ENCODE measurements at regions not wholly inside any gene's neighbourhood (a gene's known extent, or its start where the extent isn't known, plus 50 kb on each side); places are given as distances from the start of the nearest gene placed in this dataset.

DNA sequence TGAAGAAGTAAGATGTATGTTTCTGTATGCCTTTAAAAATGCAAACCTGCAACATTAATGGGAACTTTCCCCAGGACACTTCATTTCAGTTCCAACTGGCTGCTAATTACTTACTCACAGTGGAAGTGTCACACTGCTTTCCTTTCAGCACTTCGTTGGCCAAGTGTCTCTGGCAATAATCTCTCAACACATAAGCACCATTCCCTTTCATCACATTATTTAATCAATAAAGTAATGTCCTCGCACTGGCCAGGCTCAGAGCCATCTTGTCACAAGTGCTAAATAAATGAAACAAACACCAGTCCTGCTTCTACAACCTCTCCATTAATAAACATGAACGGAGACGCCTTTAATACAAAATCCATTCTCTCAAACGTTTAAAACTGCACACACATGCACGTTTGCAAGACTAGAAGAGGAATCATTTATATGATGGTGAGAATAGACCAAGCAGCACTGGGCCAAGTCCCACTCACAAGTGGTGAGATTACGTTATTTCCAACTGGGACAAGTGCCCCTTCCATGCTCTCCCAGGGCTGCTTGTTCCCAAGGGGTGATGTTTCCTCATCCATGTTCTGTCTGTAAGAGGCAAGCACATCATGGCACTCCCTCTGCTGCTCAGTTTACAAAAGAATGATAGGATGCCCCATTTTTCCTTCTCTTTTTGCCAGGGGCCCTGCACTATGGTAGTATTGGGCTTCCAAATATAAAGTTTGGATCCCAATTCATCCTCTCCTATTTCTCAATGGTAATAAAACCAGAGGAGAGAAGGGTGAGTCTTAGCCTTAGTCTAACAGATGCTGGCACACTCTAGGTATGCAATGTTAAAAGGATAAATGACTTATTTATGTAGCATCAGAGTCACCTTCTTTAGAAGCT, 56.8 kb upstream of the ETAA1 start:
- DNase-seq (ENCODE audit: low spot score) = no peak

DNA sequence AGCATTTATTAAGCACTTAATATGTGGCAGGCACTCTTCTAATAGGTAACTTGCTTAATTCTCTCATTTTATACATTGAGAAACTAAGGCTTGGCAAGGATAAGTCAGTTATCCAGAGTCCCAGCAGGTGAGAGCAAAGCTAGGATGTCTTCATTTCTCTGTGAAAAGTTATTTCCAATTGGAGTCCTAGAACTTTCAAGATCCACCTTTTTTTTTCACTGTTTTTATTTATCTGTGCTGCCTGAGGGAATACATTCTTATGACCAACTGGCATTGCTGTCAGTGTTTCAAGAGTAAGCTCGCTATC, 56.2 kb upstream of the ETAA1 start:
- DNase-seq (ENCODE audit: low spot score) = no peak

DNA sequence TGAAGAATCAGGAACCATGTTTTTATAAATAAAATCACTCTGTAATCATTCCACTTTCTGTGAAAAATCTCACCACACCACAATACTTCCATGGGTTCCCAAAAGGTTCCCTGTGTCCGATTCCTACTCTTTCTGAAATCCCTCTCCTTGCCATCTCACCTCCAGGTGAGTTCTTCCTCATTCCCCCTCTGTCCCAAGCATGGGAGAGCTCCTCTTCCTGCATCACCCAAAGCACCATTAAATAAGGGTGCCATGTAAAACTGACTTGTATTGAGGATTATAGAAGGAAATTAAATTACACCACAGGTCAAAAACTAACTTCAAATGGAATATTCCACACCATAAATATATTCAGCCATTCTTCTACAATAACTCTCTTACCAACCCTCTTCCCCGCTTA, 55.8 kb upstream of the ETAA1 start:
- DNase-seq (ENCODE audit: low spot score) = no peak

DNA sequence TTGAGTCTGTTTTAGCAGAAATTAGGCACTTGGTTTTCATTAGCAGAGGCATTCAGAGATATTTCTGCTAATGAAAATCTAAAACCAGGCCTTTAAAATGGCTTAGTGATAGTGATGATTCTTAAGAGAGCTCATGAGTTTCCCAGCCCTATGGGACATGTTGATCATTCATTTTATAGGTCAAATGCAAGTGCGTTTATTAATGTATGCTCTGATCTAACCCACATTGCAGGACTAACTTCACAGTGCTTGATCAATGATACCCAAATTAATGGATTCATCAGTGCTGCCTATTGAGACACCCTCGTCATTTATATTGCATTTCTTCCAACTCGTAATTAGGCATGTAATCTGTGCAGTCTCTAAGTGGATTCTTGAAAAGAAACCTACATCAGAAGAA, 54.7 kb upstream of the ETAA1 start:
- DNase-seq (ENCODE audit: low spot score) = no peak

DNA sequence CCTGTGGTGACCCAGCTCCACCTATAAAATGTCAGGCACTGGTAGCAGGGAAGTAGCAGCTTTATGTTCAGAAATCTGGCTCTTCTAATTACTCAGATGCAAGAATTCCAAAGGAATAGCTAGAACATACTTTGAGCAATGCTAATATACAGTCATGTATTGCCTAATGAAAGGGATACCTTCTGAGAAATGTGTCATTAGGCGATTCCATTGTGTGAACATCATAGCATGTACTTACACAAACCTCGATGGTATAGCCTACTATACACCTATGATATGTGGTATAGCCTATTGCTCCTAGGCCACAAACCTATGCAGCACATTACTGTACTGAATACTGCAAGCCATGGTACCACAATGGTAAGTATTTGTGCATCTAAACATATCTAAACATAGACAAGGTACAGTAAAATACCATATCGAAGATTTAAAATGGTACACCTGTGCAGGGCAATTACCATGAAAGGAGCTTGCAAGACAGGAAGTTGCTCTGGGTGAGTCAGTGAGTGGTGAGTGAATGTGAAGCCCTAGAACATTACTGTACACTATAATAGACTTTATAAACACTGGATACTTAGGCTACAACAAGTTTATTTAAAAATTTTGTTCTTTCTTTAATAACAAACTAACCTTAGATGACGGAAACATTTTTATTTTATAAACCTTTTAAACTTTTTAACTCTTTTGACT, 50.3 kb upstream of the ETAA1 start:
- no peak for DNase-seq (ENCODE audit: low spot score)

Data from HuH-7.5 (cell line).